NCI-H69 (cell line): ENCODE measurements at regions not wholly inside any gene's neighbourhood (a gene's known extent, or its start where the extent isn't known, plus 50 kb on each side); places are given as distances from the start of the nearest gene placed in this dataset.

Experiments
- DNase-seq: peaks from one replicate; lab custom pipeline; 2025; lab: John Stamatoyannopoulos, UW

DNA sequence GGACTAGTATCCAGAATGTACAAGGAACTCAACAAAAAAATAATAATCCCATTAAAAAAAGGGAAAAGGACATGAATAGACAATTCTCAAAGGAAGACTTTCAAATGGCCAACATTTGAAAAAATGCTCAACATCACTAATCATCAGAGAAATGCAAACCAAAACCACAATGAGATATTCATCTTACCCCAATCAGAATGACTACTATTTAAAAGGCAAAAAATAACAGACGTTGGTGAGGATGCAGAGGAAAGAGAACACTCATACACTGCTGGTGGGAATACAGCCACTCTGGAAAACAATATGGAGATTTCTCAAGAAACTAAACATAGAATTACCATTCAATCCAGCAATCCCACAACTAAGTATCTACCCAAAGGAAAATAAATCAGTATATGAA, 133.1 kb downstream of the KDR start:
- no peak for DNase-seq

DNA sequence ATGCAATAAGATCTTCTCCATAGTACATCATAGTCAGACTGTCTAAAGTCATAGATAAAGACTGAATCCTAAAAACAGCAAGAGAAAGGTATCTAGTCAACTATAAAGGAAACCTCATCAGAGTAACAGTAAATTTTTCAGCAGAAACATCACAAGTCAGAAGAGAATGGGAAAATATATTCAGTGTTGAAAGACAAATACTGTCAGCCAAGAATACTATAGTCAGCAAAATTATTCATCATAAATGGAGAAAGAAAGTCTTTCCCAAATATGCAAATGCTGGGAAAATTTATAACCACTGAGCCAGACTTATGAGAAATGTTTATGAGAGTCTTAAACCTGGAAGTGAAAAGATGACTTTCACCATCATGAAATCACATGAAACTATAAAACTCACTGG, 136.7 kb downstream of the KDR start:
- no peak for DNase-seq

GRCh38 chr4:54986095-54986846, 139.1 kb downstream of the KDR start:
- no peak for DNase-seq

- DNase-seq = no peak
Observed at GRCh38 chr4:54976682-54977081, 148.7 kb downstream of the KDR start.

DNA sequence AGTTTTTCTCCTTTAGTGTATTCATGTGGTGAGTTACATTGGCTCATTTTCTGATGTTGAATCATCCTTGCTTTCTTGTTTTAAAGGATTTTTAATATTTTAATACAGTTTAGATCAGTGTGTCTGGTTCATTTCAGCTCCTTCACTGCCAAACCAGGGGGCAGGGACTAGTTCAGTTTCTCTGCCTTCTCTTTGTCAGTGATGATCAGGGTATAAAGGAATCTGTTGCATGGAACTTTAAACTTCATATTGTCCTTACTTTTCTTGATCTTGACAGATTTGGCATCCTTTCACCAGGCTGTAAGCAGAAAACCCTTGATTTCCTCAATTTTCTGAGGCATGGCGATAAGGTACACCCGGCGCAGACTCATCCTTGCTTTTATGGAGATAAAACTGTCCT, 149.4 kb downstream of the KDR start:
- DNase-seq = no peak

DNA sequence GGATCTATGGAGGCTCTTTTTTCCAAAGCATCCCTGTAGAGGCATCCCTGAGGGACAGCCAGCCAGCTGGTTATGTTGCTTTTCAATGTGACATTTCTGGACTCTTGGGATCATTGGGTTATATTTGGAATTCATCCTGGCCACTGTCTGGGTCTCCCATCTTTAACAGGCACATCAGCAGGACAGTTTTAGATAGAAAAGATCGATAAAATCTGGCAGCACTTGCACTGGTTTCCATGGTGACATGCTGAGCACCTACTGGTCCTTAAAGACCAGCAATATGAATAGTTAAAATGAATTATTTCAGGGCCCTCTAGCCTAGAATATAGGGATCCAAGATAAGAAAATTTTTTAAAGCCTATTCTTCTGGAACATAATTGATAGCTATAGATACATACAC, 151.6 kb downstream of the KDR start:
- DNase-seq = no peak

DNA sequence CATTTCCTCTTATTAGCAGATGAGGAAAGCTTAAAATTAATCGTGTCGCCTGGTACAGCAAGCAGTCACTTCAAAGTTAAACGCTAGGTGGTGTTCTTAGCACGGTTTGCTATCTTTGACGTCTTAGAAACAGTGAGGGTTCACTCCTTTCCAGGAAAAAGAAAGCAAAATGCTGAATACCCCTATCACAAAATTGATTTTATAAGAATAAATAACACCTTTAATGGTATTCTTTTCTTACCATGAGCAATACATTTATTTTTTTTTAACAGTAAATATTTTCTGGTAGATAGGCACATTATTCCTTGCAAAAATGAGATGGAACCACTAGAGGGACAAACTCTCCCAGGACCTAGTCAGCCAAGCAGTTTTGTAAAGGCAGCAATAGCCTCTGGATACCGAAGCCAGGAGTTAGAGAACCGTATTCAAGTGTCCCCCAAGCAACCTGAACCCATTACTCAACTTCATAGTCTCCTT, 153.9 kb downstream of the KDR start:
- peak; percentile 27 for DNase-seq

GRCh38 chr4:54967289-54967688, 158.1 kb downstream of the KDR start:
- no peak for DNase-seq

- DNase-seq = peak; percentile 46
Observed at GRCh38 chr4:54961357-54961975, 163.9 kb downstream of the KDR start.

- DNase-seq = no peak
Observed at GRCh38 chr4:54959651-54960116, 165.7 kb downstream of the KDR start.

- no peak for DNase-seq
Observed at GRCh38 chr4:54959131-54959530, 166.3 kb downstream of the KDR start.

DNA sequence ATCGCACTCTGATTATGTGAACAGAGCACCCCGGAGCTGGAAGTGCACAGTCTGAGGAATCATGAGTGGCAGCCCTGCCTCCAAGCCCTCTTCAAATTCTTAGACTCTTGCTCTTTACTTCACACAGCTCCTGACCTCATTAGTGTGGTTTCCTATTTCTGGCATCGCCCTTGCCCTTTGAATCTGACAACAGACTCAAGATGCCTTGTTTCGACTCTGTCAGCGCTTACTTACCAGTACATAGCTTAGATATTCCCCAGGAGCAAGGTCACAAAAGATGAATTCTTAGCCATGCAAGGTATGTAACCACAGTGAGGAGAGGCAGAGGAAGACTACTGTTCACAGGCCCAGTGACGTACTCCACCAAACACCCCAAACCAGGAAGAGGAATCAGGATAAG, 167.2 kb downstream of the KDR start:
- DNase-seq = no peak

DNA sequence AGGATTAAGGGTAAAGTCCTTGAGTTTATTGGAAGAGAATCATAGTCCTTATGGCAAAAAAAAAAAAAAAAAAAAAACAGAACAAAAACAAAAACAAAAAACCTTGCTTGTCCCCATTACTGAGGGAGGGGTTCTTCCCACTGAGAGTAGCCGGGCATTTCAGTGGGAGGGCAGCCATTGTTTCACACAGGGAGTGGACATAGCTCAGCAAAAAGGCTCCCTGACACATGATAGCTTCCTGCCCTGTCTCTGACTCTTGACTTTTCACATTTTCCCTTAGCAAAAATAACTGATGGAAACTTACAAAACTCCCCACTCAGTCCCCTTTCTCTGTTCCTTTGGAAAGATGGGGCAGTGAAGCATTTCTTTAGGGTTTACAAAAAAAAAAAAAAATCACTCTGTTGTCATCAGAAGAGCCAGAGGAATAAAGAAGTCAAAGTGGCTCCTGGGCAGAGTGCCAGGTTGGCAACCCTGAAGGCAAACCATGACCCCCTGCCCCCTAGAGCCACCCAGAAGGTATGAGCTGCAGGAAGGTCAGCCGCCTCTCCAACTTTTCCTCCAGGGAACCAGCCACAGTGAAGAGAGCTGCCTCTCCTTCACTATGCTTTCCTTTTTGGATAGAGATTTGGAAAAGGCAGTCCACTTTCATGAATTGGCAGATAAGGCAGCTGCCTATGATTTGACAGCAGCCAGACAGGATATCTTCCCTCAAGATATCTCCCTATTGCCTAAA, 170.6 kb downstream of the KDR start:
- peak; percentile 8 for DNase-seq

GRCh38 chr4:54946741-54947140, 178.7 kb downstream of the KDR start:
- no peak for DNase-seq

- DNase-seq = no peak
Observed at GRCh38 chr4:54945838-54946237, 179.6 kb downstream of the KDR start.

DNA sequence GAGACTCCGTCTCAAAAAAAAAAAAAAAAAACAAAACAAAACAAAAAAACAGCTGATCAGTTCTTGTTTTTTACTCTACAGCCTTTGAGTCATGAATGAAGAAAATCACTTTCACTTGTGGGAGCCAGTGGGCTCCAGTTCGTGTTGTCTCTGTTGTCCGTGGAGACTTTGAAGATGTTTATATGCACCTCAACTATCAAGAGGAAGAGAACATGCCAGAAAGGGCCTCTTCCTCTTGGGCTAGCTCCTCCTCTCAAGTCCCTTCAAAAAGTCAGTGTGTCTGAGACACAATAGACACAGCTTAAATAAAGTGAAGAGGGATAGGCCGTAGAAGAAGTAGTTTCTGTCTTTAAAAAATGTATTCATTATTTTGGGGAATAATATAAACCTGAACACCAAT, 182.7 kb downstream of the KDR start:
- DNase-seq = no peak

- peak; percentile 38 for DNase-seq
Observed at GRCh38 chr4:54941994-54942552, 183.3 kb downstream of the KDR start.

- DNase-seq = peak; percentile 49
Observed at GRCh38 chr4:54940996-54941865, 184.2 kb downstream of the KDR start.

- peak; percentile 10 for DNase-seq
Observed at GRCh38 chr4:54937501-54937900, 187.9 kb downstream of the KDR start.

DNA sequence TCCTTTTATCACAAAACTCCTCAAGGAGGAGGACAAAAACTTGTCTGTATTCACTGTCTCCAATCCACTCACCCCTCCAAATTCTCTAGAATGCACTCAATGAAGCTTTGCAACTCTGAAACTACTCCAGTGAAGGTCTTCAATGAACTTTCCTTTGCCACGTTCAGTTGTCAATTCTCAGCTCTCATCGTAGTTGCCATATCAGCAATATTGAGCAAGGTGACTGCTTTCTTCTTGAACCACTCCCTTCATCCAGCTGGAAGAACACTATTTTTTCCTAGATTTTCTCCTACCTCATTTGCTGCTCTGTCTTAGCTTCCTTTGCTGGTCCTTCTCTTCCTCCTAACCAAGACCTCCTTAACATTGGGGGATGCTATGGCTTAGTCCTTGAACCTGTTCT, 191.8 kb downstream of the KDR start:
- no peak for DNase-seq

DNA sequence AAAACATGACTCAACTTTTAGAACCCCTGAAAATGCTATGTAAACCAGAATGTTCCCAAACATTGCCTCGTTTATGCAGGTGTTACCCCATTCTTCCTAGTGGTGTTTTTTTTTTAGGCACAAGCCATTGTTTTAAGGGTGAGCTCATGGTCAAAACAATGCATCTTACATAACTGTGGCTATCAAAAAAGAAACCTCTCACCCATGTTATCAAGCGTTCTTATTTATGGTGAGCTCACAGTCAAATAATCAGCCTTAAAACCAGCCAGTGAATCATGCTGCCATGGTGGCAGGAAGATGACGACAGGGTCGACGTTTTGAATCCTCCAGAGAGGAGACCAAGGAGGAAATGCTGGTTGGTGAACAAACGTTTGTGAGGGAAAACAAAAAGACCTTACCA, 195.2 kb downstream of the KDR start:
- DNase-seq = no peak

DNA sequence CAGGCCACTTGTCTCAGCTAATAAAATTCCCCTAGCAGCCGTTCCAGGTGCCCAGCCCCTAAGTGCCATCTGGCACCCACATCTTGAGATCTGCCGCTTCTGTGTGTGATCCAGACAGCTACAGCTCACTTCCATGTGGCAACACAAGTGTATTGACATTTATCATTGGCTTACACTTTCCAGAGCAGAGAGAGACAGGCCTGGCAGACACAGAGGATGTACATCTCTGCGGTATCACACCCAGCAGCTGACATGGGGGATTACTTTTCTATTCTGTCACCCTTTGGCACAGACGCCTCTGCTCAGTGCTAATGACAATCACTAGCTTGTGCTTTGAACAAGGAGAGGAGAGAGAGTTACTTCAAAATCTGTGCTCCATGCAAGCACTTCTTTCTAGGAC, 195.9 kb downstream of the KDR start:
- DNase-seq = peak; percentile 35
